Activated B cell treated with CpG ODN at 0.5 μM for 24 hours (primary cell): ENCODE measurements at regions not wholly inside any gene's neighbourhood (a gene's known extent, or its start where the extent isn't known, plus 50 kb on each side); places are given as distances from the start of the nearest gene placed in this dataset.
"Not testable (repeated sequence)": the region's sequence is repeated elsewhere in the genome, so short reads cannot be mapped to it uniquely, and the experiment has no call there.

Experiments
- ATAC-seq: fragments of 200-7000 bp; cut with Tn5 transposase; one replicate; pipeline ENCODE4 v1.10.0; 2021; ENCODE audit warnings: low read depth, mild to moderate bottlenecking, moderate library complexity
- CTCF ChIA-PET: fragments of 350-600 bp; sonication (Branson Sonifier 250); formaldehyde crosslinking; loops from one replicate; lab custom pipeline; 2021; ENCODE audit warnings: antibody characterized with exemption; lab: Charles Lee
- POLR2A ChIA-PET: fragments of 350-600 bp; sonication (Branson Sonifier 250); formaldehyde crosslinking; loops from one replicate; lab custom pipeline; 2021; ENCODE audit warnings: antibody characterized with exemption; lab: Charles Lee
- DNase-seq: peaks from one replicate; pipeline ENCODE4 v3.0.0; 2022
- H3K27ac Mint-ChIP-seq: one replicate; pipeline ENCODE4 v1.8.0; 2020; ENCODE audit warnings: mixed read lengths
- H3K27me3 Mint-ChIP-seq: one replicate; pipeline ENCODE4 v1.8.0; 2021; ENCODE audit warnings: mixed read lengths
- H3K36me3 Mint-ChIP-seq: one replicate; pipeline ENCODE4 v1.8.0; 2021; ENCODE audit warnings: low read depth, mixed read lengths
- H3K4me1 Mint-ChIP-seq: one replicate; pipeline ENCODE4 v1.8.0; 2021; ENCODE audit warnings: mixed read lengths
- H3K4me3 Mint-ChIP-seq: one replicate; pipeline ENCODE4 v1.8.0; 2020; ENCODE audit warnings: mild to moderate bottlenecking, mixed read lengths
- H3K9me3 Mint-ChIP-seq: one replicate; pipeline ENCODE4 v1.8.0; 2020; ENCODE audit warnings: mixed read lengths
- intact Hi-C: fragments of 100-400 bp; cut with micrococcal nuclease; formaldehyde crosslinking; loops from one replicate; pipeline ENCODE4 v1.15.1; 2024
- TF ChIP-seq, protein P1 (sequence below): fragments of 200-600 bp; IDR thresholded peaks from one replicate; pipeline ENCODE4 v1.8.0; 2022; ENCODE audit warnings: antibody characterized with exemption, mild to moderate bottlenecking

DNA sequence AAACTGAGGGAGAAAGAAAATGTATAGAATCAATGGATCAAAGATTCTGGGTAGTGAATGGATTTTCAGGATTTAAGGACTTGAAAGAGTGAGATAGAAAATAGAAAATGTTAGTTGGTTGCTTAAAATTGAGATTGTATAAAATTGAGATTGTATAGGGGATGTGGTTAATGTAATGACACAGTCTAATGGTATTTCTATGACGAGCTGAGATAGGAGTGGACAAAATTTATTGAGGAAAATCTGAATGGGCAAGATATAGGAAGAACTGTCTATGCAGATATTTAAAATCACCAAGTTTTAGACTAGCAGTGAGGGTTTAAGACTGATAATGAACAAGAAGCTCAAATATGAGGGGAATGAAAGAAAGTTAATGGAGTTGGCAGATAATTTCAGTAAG, 406.6 kb downstream of the NYAP2 start:
- H3K9me3 Mint-ChIP-seq: no peaks in the 10 kb centered on the region
- H3K36me3 Mint-ChIP-seq: no peaks in the 10 kb centered on the region
- H3K27ac Mint-ChIP-seq: no peak overlapping the region
- H3K4me1 Mint-ChIP-seq: no peaks in the 10 kb centered on the region
- ChIA-PET POLR2A (no interaction called here), CTCF (no interaction called here)
- H3K4me3 Mint-ChIP-seq: no peak overlapping the region
- TF ChIP-seq, protein P1, sequence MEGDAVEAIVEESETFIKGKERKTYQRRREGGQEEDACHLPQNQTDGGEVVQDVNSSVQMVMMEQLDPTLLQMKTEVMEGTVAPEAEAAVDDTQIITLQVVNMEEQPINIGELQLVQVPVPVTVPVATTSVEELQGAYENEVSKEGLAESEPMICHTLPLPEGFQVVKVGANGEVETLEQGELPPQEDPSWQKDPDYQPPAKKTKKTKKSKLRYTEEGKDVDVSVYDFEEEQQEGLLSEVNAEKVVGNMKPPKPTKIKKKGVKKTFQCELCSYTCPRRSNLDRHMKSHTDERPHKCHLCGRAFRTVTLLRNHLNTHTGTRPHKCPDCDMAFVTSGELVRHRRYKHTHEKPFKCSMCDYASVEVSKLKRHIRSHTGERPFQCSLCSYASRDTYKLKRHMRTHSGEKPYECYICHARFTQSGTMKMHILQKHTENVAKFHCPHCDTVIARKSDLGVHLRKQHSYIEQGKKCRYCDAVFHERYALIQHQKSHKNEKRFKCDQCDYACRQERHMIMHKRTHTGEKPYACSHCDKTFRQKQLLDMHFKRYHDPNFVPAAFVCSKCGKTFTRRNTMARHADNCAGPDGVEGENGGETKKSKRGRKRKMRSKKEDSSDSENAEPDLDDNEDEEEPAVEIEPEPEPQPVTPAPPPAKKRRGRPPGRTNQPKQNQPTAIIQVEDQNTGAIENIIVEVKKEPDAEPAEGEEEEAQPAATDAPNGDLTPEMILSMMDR: no peak
- DNase-seq: no peak
- no peak for ATAC-seq
- no peaks in the 10 kb centered on the region for H3K27me3 Mint-ChIP-seq
- intact Hi-C loops: no loop called here

DNA sequence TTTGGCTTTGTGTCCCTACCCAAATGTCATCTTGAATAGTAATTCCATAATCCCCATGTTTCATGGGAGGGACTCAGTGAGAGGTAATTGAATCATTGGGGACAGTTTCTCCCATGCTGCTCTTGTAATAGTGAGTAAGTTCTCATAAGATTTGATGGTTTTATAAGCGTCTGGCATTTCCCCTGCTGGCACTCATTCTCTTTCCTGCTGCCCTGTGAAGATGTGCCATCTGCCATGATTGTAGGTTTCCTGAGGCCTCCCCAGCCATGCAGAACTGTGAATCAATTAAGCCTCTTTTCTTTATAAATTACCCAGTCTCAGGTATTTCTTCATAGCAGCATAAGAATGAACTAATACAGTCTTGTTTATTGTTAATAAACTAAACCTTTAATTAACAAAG, 402.6 kb downstream of the NYAP2 start:
- intact Hi-C loops, H3K4me3 Mint-ChIP-seq, CTCF ChIA-PET, POLR2A ChIA-PET, H3K27ac Mint-ChIP-seq, H3K9me3 Mint-ChIP-seq, ATAC-seq, DNase-seq, H3K4me1 Mint-ChIP-seq, H3K36me3 Mint-ChIP-seq, H3K27me3 Mint-ChIP-seq: not testable (repeated sequence)

DNA sequence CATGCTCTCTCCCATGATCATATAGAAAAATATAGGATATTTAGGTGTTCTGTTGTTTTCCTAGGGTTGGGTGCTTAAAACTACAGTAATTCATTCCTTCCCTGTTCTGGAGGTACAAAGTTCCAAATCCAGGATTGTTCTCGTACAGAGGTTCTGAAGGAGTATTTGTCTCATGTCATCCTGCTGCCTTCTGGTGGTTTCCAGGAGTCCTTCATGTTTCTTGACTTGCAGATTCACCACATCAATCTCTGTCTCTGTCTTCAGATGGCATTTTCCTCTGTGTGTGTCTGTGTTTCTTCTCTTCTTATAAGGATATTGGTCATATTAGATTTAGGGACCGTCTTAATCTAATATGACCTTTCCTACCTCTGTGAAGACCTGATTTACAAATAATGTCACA, 397.9 kb downstream of the NYAP2 start:
- Mint-ChIP-seq H3K27me3 (peaks cover 6% of the 10 kb centered on the region), H3K4me1 (no peaks in the 10 kb centered on the region), H3K36me3 (no peaks in the 10 kb centered on the region), H3K9me3 (no peaks in the 10 kb centered on the region), H3K27ac (no peak overlapping the region), H3K4me3 (no peak overlapping the region)
- no peak for DNase-seq
- TF ChIP-seq, protein P1: no peak
- ChIA-PET CTCF (no interaction called here), POLR2A (no interaction called here)
- ATAC-seq: no peak
- intact Hi-C loops: no loop called here

DNA sequence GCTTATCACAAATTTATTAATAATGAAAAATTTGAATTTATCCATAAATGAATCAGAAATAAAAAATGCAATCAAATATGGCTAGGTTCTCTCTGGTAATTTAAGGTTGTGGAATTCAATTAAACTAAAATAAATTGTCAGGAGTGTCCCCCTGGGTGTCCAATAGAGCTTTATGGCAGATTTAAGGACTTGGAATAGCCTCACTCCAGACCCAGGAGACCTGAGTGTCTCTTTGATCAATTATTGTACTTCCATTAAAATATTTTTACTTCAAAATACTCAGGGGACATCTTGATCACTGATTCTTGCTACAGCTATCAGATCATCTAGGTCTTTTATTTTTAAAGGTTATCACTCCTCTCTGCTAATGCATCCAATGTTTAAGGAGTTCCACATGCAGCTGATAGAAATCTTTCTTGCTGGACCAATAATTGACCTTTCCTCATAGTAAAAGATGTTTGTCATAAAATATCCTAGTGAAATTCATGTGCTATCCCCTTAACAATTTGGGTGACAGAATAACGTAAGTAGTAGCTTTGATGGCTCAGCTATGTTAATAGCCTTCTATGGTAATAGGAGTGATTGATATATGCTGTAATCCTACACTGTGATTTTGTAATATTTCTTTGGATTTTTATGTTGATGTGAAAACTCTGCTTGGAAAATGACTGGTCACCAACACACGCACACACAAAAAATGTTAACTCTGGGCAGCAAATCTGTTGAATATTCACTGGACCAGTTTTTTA, 395.3 kb downstream of the NYAP2 start:
- ChIA-PET CTCF (no interaction called here), POLR2A (no interaction called here)
- intact Hi-C loops: no loop called here
- no peaks in the 10 kb centered on the region for H3K36me3 Mint-ChIP-seq
- no peaks in the 10 kb centered on the region for H3K9me3 Mint-ChIP-seq
- H3K4me1 Mint-ChIP-seq: no peaks in the 10 kb centered on the region
- H3K27ac Mint-ChIP-seq: no peak overlapping the region
- no peak overlapping the region for H3K4me3 Mint-ChIP-seq
- H3K27me3 Mint-ChIP-seq: peaks cover 6% of the 10 kb centered on the region
- ATAC-seq: no peak
- no peak for DNase-seq
- TF ChIP-seq, protein P1: no peak

DNA sequence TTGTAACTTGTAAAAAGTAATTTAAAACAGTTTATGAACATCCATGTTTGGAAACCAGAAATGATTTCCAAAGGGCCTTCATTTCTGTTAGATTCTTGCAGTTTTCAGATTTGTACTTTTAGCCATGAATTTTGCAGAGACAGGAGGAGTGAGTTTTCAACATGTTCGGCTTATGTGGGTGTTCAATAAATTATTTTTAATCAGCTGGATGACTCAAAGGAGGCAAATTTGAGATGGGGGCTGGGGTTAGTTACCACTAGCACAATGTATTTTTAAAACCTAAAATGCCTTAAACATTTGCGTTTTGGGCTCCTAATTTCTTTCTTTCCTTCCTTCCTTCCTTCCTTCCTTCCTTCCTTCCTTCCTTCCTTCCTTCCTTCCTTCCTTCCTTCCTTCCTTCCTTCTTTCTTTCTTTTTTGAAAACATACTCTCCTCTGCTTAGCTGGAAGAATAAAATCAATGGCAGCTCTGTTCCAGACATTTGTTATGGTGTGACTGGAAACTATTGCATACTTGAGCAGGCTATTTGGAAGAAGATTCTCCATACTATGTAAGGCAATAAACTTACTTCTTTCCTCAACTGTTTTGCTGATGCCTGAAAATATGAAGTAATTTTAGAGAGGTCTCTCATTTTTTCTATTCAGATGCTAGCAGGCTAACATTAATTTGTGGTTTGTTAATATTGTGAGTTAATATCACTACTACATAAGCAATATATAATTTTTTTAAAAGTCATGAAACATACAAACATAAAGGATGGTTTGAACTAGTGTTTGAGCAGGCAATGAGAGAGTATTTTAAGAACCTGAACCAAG, 394.4 kb downstream of the NYAP2 start:
- Mint-ChIP-seq H3K4me1 (no peaks in the 10 kb centered on the region), H3K9me3 (no peaks in the 10 kb centered on the region), H3K27me3 (peaks cover 6% of the 10 kb centered on the region), H3K27ac (no peak overlapping the region), H3K4me3 (no peak overlapping the region), H3K36me3 (no peaks in the 10 kb centered on the region)
- ATAC-seq: no peak
- CTCF ChIA-PET: no interaction called here
- no peak for DNase-seq
- intact Hi-C loops: no loop called here
- POLR2A ChIA-PET: no interaction called here
- TF ChIP-seq, protein P1: no peak
